PC-3 (cell line): ENCODE measurements at regions not wholly inside any gene's neighbourhood (a gene's known extent, or its start where the extent isn't known, plus 50 kb on each side); places are given as distances from the start of the nearest gene placed in this dataset.
A peak's percentile ranks its signal among the peaks of the same experiment; 100 is the strongest.

Experiments
- ATAC-seq: fragments of 200-7000 bp; cut with Tn5 transposase; 2 replicates; pipeline ENCODE4 v1.9.1; 2020; ENCODE audit warnings: mild to moderate bottlenecking, moderate library complexity
- BruUV-seq: library from RNA; stranded (reverse); fragments of 400-500 nt; replicated peaks from 2 replicates; lab custom pipeline; 2021; lab: Mats Ljungman, UMichigan
- CTCF ChIA-PET: fragments of 300-600 bp; sonication (Branson Sonifier 250); formaldehyde crosslinking; loops from one replicate; lab custom pipeline; 2022; ENCODE audit warnings: antibody characterized with exemption; lab: Charles Lee
- POLR2A ChIA-PET: fragments of 300-600 bp; sonication (Branson Sonifier 250); formaldehyde crosslinking; loops from one replicate; lab custom pipeline; 2022; ENCODE audit warnings: antibody characterized with exemption; ENCODE audit not compliant: unreplicated experiment; lab: Charles Lee
- DNase-seq: peaks from one replicate; pipeline ENCODE4 v3.0.0-alpha.2; 2015
- H2AFZ ChIP-seq: fragments of 300-600 bp; sonication (generic); 2 replicates; pipeline ENCODE4 v1.6.0; 2016; ENCODE audit warnings: antibody characterized with exemption, low read length
- H3F3A ChIP-seq: fragments of 300-600 bp; sonication (generic); one replicate; pipeline ENCODE4 v1.6.0; 2017; ENCODE audit warnings: antibody characterized with exemption, low read length, control low read depth, mild to moderate bottlenecking; ENCODE audit not compliant: unreplicated experiment
- H3K27ac ChIP-seq: fragments of 300-600 bp; sonication (generic); 2 replicates; pipeline ENCODE4 v1.5.1; 2016; ENCODE audit warnings: mild to moderate bottlenecking, low read length
- H3K27me3 ChIP-seq: fragments of 300-600 bp; sonication (generic); 2 replicates; pipeline ENCODE4 v1.6.1; 2016; ENCODE audit warnings: low read length, mixed read lengths
- H3K36me3 ChIP-seq: fragments of 300-600 bp; sonication (generic); 2 replicates; pipeline ENCODE4 v1.6.1; 2016; ENCODE audit warnings: low read depth, mixed run types, low read length, mixed read lengths
- H3K4me1 ChIP-seq: fragments of 300-600 bp; sonication (generic); 2 replicates; pipeline ENCODE4 v1.5.1; 2016; ENCODE audit warnings: low read length; ENCODE audit not compliant: insufficient read depth
- H3K4me2 ChIP-seq: fragments of 300-600 bp; sonication (generic); 2 replicates; pipeline ENCODE4 v1.6.0; 2016; ENCODE audit warnings: low read length
- H3K4me3 ChIP-seq: fragments of 300-600 bp; sonication (generic); 2 replicates; pipeline ENCODE4 v1.5.1; 2016; ENCODE audit warnings: mild to moderate bottlenecking, low read length, mixed read lengths
- H3K79me2 ChIP-seq: fragments of 300-600 bp; sonication (generic); 2 replicates; pipeline ENCODE4 v1.6.1; 2017; ENCODE audit warnings: low read length, mixed read lengths
- H3K9ac ChIP-seq: fragments of 300-600 bp; sonication (generic); 2 replicates; pipeline ENCODE4 v1.6.0; 2016; ENCODE audit warnings: mild to moderate bottlenecking, low read length
- H3K9me2 ChIP-seq: fragments of 300-600 bp; sonication (generic); replicated peaks from 2 replicates; pipeline ENCODE4 v1.6.1; 2016; ENCODE audit warnings: mixed run types, low read length, mixed read lengths
- H3K9me3 ChIP-seq: fragments of 300-600 bp; sonication (generic); 2 replicates; pipeline ENCODE4 v1.6.1; 2016; ENCODE audit warnings: low read length, mixed read lengths
- H4K20me1 ChIP-seq: fragments of 300-600 bp; sonication (generic); 2 replicates; pipeline ENCODE4 v1.6.1; 2016; ENCODE audit warnings: low read length, mixed read lengths
- CTCF ChIP-seq: fragments of 300-600 bp; sonication (generic); conservative IDR thresholded peaks from 2 replicates; pipeline ENCODE4 v1.5.1; 2017; ENCODE audit warnings: antibody characterized with exemption, low read depth, mild to moderate bottlenecking, low read length
- EZH2 ChIP-seq: fragments of 300-600 bp; sonication (generic); IDR thresholded peaks from one replicate; pipeline ENCODE4 v1.6.1; 2017; ENCODE audit warnings: antibody characterized with exemption, mild to moderate bottlenecking, low read length; ENCODE audit not compliant: unreplicated experiment
- EZH2phosphoT487 ChIP-seq: fragments of 300-600 bp; sonication (generic); IDR thresholded peaks from 2 replicates; pipeline ENCODE4 v1.6.1; 2018; ENCODE audit warnings: mild to moderate bottlenecking, antibody characterized with exemption, low read length, borderline replicate concordance
- intact Hi-C: fragments of 100-400 bp; cut with micrococcal nuclease; formaldehyde crosslinking; loops from 2 replicates; pipeline ENCODE4 v1.9.0; 2023

GRCh38 chr9:115182264-115182663 is 64.3 kb upstream of the TNC start:
- Histone ChIP-seq H3K9me3 (no peaks in the 10 kb centered on the region), H3K27ac (no peak overlapping the region), H2AFZ (no peak overlapping the region), H4K20me1 (no peaks in the 10 kb centered on the region), H3K4me3 (no peak overlapping the region), H3K4me2 (no peak overlapping the region), H3K27me3 (no peaks in the 10 kb centered on the region), H3K9me2 (no peaks in the 10 kb centered on the region), H3K79me2 (no peaks in the 10 kb centered on the region), H3K4me1 (0 out of 2 replicates have a peak, but pooled peaks cover 5% of the 10 kb centered on the region), H3F3A (no peaks in the 10 kb centered on the region), H3K36me3 (no peaks in the 10 kb centered on the region), H3K9ac (no peak overlapping the region)
- no peak for DNase-seq
- intact Hi-C loops, result loop anchor here (10.0 kb wide), 1 partner anchor 157 kb away; no protein-coding TSS in a partner anchor
- BruUV-seq, result no TSS peak
- POLR2A ChIA-PET, result no interaction called here
- CTCF ChIA-PET, result no interaction called here
- TF ChIP-seq EZH2, result no peak
- TF ChIP-seq EZH2phosphoT487, result no peak
- no peak for TF ChIP-seq CTCF
- no peak for ATAC-seq

- Histone ChIP-seq H3F3A (no peaks in the 10 kb centered on the region), H3K4me2 (no peak overlapping the region), H3K79me2 (no peaks in the 10 kb centered on the region), H3K9me2 (no peaks in the 10 kb centered on the region), H3K36me3 (no peaks in the 10 kb centered on the region), H3K27ac (no peak overlapping the region), H4K20me1 (no peaks in the 10 kb centered on the region), H3K9ac (no peak overlapping the region), H3K4me3 (no peak overlapping the region), H3K4me1 (0 out of 2 replicates have a peak, but pooled peaks cover 5% of the 10 kb centered on the region), H2AFZ (no peak overlapping the region), H3K9me3 (no peaks in the 10 kb centered on the region), H3K27me3 (no peaks in the 10 kb centered on the region)
- CTCF ChIA-PET, result no interaction called here
- ATAC-seq (no peak), DNase-seq (peak; percentile 16)
- BruUV-seq, result no TSS peak
- POLR2A ChIA-PET, result no interaction called here
- TF ChIP-seq EZH2phosphoT487, result no peak
- no peak for TF ChIP-seq CTCF
- TF ChIP-seq EZH2, result no peak
- intact Hi-C loops, result loop anchor here (10.0 kb wide), 1 partner anchor 159 kb away; no protein-coding TSS in a partner anchor
Measured at GRCh38 chr9:115183436-115183835, 65.5 kb upstream of the TNC start.

DNA sequence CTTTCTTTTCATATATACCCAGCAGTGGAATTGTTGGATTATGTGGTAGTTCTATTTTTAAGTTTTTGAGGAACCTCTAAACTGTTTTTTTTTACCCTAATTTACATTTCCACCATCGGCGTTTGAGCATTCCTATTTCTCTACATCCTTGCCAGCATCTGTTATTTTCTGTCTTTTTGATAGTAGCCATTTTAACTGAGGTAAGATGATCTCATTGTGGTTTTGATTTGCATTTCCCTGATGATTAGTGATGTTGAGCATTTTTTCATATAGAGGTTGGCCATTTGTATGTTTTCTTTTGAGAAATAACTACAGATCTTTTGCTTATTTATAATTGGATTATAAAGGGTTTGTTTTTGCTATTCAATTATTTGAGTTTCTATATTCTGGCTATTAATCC is 71.7 kb upstream of the TNC start:
- Histone ChIP-seq H2AFZ (no peak overlapping the region), H3K9me2 (no peaks in the 10 kb centered on the region), H3K4me1 (no peaks in the 10 kb centered on the region), H3F3A (no peaks in the 10 kb centered on the region), H4K20me1 (no peaks in the 10 kb centered on the region), H3K27me3 (no peaks in the 10 kb centered on the region), H3K36me3 (no peaks in the 10 kb centered on the region), H3K9me3 (no peaks in the 10 kb centered on the region), H3K9ac (no peak overlapping the region), H3K79me2 (no peaks in the 10 kb centered on the region), H3K27ac (no peak overlapping the region), H3K4me2 (no peak overlapping the region), H3K4me3 (no peak overlapping the region)
- ChIA-PET CTCF (no interaction called here), POLR2A (interaction anchor here (0.7 kb wide), 1 partner anchor 195 kb away, joined by 3 read pairs; no protein-coding TSS in a partner anchor)
- no peak for ATAC-seq
- TF ChIP-seq CTCF (no peak), EZH2 (no peak), EZH2phosphoT487 (no peak)
- no peak for DNase-seq
- no TSS peak for BruUV-seq
- intact Hi-C loops, result loop anchor here (10.0 kb wide), 1 partner anchor 165 kb away; no protein-coding TSS in a partner anchor
